IgD-negative memory B cell (primary cell): ENCODE measurements at regions not wholly inside any gene's neighbourhood (a gene's known extent, or its start where the extent isn't known, plus 50 kb on each side); places are given as distances from the start of the nearest gene placed in this dataset.
"Not testable (repeated sequence)": the region's sequence is repeated elsewhere in the genome, so short reads cannot be mapped to it uniquely, and the experiment has no call there.

Experiments used
- H3K27ac Mint-ChIP-seq, 3 donors: one replicate each; pipeline ENCODE4 v1.8.0; 2020 to 2022; ENCODE audit warnings: mild to moderate bottlenecking in 3 of 3, mixed read lengths in 3 of 3, moderate library complexity in 1 of 3
- H3K27me3 Mint-ChIP-seq: one replicate; pipeline ENCODE4 v1.8.0; 2021; ENCODE audit warnings: mixed read lengths
- H3K36me3 Mint-ChIP-seq: one replicate; pipeline ENCODE4 v1.8.0; 2020; ENCODE audit warnings: mild to moderate bottlenecking, mixed read lengths
- H3K4me1 Mint-ChIP-seq, 3 donors: one replicate each; pipeline ENCODE4 v1.8.0; 2020 to 2022; ENCODE audit warnings: mixed read lengths in 3 of 3, mild to moderate bottlenecking in 1 of 3
- H3K4me3 Mint-ChIP-seq, 4 donors: one replicate each; pipeline ENCODE4 v1.8.0; 2020 to 2022; ENCODE audit warnings: mild to moderate bottlenecking in 4 of 4, mixed read lengths in 4 of 4, moderate library complexity in 3 of 4
- H3K9me3 Mint-ChIP-seq, 3 donors: one replicate each; pipeline ENCODE4 v1.8.0; 2020 to 2021; ENCODE audit warnings: mixed read lengths in 3 of 3, mild to moderate bottlenecking in 1 of 3

- Mint-ChIP-seq H3K27me3 (no peaks in the 10 kb centered on the region), H3K4me3 (no peak overlapping the region), H3K4me1 (no peaks in the 10 kb centered on the region), H3K36me3 (no peaks in the 10 kb centered on the region), H3K27ac (no peak overlapping the region), H3K9me3 (peaks cover 0 to 15% (median 10%) of the 10 kb centered on the region in 3 donors)
Observed at GRCh38 chr17:52465407-52465806, 306.9 kb upstream of the CA10 start.

DNA sequence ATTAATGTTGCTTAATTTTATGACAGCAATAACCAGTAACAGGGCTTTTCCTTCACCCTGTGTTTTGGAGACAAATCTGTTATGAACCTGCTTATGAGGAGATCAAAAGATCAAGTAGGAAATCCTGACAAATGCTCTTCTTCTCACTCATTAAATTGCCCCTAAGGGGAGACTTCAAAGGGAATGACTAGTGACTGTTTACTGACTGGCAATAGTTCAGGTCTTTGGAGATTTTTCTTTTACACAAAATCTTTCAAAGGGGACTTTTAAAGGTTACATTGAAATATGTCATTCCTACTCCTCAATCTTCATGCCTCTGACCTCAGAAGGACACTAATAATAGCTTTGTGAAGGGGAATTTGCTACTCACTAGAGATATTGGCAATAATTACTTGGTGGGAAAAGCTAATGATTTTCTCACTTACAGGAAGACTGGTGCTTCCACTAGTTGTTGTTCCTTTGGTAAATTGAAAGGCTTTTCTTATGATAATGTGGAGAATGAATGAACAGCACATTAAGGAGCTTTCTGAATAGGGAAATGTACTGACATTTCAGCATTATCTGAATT, 292.9 kb upstream of the CA10 start:
- Mint-ChIP-seq H3K36me3 (no peaks in the 10 kb centered on the region), H3K27me3 (no peaks in the 10 kb centered on the region), H3K27ac (no peak overlapping the region), H3K9me3 (peaks cover 0 to 10% (median 3%) of the 10 kb centered on the region in 3 donors), H3K4me1 (no peaks in the 10 kb centered on the region), H3K4me3 (no peak overlapping the region)

GRCh38 chr17:52442350-52442749, 283.8 kb upstream of the CA10 start:
- Mint-ChIP-seq H3K4me3 (no peak overlapping the region), H3K9me3 (peaks cover 8 to 24% (median 8%) of the 10 kb centered on the region in 3 donors), H3K36me3 (no peaks in the 10 kb centered on the region), H3K27ac (no peak overlapping the region), H3K27me3 (no peaks in the 10 kb centered on the region), H3K4me1 (no peaks in the 10 kb centered on the region)

- Mint-ChIP-seq H3K9me3 (peaks cover 7 to 10% (median 8%) of the 10 kb centered on the region in 3 donors), H3K4me3 (peak overlapping the region in 1 of 4 donors; percentile 75), H3K4me1 (no peaks in the 10 kb centered on the region), H3K27ac (no peak overlapping the region), H3K27me3 (no peaks in the 10 kb centered on the region), H3K36me3 (no peaks in the 10 kb centered on the region)
Observed at GRCh38 chr17:52420555-52421078, 262.1 kb upstream of the CA10 start.

DNA sequence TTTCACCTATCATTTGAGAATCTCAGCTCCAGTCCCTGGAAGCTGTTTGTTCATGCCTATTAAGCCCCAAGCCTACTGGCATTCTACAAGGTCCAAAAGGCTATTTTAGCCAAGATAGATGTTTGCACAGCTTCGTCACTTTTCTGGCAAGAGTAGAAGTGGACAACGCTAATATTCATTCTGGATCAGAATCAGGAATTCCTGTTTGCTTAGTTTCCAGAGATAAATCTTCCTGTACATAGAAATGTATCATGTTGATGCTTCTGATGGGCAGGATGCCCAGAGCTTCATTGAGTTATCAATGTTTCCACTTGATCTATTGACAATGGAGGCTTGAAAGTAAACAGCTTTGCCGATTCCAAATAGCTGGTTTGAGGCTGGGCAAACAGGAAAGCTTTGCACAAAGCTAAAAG, 260.7 kb upstream of the CA10 start:
- Mint-ChIP-seq H3K27me3 (no peaks in the 10 kb centered on the region), H3K9me3 (peaks cover 5 to 10% (median 8%) of the 10 kb centered on the region in 3 donors), H3K36me3 (no peaks in the 10 kb centered on the region), H3K27ac (no peak overlapping the region), H3K4me3 (no peak overlapping the region), H3K4me1 (no peaks in the 10 kb centered on the region)

DNA sequence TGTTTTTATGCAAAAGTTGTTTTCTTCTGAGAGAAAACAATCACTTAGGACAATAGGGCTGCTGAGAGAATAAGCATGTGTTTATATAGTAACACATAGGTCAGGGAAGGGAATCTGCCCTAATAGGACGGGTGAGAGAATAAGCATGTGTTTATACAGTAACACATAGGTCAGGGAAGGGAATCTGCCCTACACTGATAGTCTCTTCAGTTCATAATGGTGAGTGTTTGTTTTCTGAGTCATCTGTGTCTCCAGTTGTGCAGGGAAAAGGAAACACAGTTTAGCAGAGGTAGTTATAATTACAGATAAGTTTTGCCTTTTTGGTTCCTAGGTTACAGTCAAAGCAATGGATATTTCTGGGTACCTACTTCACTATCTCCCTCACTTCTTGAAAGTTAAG, 252.3 kb upstream of the CA10 start:
- peaks cover 5 to 7% (median 5%) of the 10 kb centered on the region in 3 donors for H3K9me3 Mint-ChIP-seq
- no peak overlapping the region for H3K27ac Mint-ChIP-seq
- H3K4me1 Mint-ChIP-seq = no peaks in the 10 kb centered on the region
- no peaks in the 10 kb centered on the region for H3K36me3 Mint-ChIP-seq
- H3K27me3 Mint-ChIP-seq = no peaks in the 10 kb centered on the region
- H3K4me3 Mint-ChIP-seq = no peak overlapping the region

- H3K36me3 Mint-ChIP-seq, H3K27ac Mint-ChIP-seq, H3K4me3 Mint-ChIP-seq, H3K4me1 Mint-ChIP-seq, H3K9me3 Mint-ChIP-seq, H3K27me3 Mint-ChIP-seq: not testable (repeated sequence)
Observed at GRCh38 chr17:52409222-52409621, 250.7 kb upstream of the CA10 start.

DNA sequence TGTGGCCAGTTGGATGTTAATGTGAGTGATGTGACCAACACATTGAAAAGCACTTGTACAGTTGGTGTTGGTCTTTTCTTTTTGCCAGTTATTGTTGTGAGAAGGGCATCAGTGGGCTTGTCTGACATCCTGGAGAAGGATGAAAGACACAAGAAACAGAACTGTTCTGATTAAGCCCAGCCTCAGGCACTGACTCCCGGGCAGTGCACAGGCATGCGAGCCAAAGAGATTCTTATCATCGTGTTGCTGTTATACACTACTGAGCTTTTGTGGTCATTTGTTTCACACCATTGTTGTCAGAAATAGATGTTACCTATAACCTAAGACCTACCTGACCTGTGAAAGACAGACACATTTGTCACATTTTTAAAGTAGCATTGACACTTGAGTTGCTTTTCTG, 236.8 kb upstream of the CA10 start:
- H3K27ac Mint-ChIP-seq = no peak overlapping the region
- no peaks in the 10 kb centered on the region for H3K36me3 Mint-ChIP-seq
- no peaks in the 10 kb centered on the region for H3K4me1 Mint-ChIP-seq
- peaks cover 0 to 9% (median 8%) of the 10 kb centered on the region in 3 donors for H3K9me3 Mint-ChIP-seq
- H3K4me3 Mint-ChIP-seq = no peak overlapping the region
- H3K27me3 Mint-ChIP-seq = no peaks in the 10 kb centered on the region

GRCh38 chr17:52390422-52390821, 231.9 kb upstream of the CA10 start:
- no peaks in the 10 kb centered on the region for H3K27me3 Mint-ChIP-seq
- no peaks in the 10 kb centered on the region for H3K36me3 Mint-ChIP-seq
- H3K27ac Mint-ChIP-seq = no peak overlapping the region
- peaks cover 7 to 17% (median 11%) of the 10 kb centered on the region in 3 donors for H3K9me3 Mint-ChIP-seq
- no peaks in the 10 kb centered on the region for H3K4me1 Mint-ChIP-seq
- H3K4me3 Mint-ChIP-seq = no peak overlapping the region

DNA sequence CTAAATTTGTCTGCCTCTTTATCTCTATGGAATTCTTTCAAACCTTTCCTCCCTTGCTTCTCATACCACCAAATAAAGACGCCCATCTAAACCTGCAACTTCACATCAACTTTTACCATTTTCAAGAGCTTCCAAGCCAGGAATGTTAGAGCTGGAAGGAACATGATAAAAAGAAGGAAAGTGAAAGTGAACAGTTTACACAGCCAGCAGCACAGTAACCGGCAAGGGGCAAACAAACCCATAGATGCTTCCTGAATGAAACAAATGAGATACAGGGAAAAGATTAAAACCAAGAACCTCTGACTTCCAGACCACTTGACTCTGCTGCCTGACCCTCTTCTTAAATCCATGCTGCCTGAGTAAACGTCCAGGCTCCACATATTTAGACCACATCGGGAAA, 231.1 kb upstream of the CA10 start:
- Mint-ChIP-seq H3K4me1 (no peaks in the 10 kb centered on the region), H3K9me3 (peaks cover 8 to 17% (median 10%) of the 10 kb centered on the region in 3 donors), H3K27ac (no peak overlapping the region), H3K36me3 (no peaks in the 10 kb centered on the region), H3K27me3 (no peaks in the 10 kb centered on the region), H3K4me3 (no peak overlapping the region)

GRCh38 chr17:52388941-52389340, 230.4 kb upstream of the CA10 start:
- Mint-ChIP-seq H3K4me3 (no peak overlapping the region), H3K36me3 (no peaks in the 10 kb centered on the region), H3K27ac (no peak overlapping the region), H3K9me3 (peaks cover 5 to 17% (median 10%) of the 10 kb centered on the region in 3 donors), H3K4me1 (no peaks in the 10 kb centered on the region), H3K27me3 (no peaks in the 10 kb centered on the region)

- Mint-ChIP-seq H3K36me3 (no peaks in the 10 kb centered on the region), H3K9me3 (peaks cover 2 to 21% (median 12%) of the 10 kb centered on the region in 3 donors), H3K4me3 (no peak overlapping the region), H3K27ac (no peak overlapping the region), H3K27me3 (no peaks in the 10 kb centered on the region), H3K4me1 (no peaks in the 10 kb centered on the region)
Observed at GRCh38 chr17:52384695-52385094, 226.2 kb upstream of the CA10 start.

DNA sequence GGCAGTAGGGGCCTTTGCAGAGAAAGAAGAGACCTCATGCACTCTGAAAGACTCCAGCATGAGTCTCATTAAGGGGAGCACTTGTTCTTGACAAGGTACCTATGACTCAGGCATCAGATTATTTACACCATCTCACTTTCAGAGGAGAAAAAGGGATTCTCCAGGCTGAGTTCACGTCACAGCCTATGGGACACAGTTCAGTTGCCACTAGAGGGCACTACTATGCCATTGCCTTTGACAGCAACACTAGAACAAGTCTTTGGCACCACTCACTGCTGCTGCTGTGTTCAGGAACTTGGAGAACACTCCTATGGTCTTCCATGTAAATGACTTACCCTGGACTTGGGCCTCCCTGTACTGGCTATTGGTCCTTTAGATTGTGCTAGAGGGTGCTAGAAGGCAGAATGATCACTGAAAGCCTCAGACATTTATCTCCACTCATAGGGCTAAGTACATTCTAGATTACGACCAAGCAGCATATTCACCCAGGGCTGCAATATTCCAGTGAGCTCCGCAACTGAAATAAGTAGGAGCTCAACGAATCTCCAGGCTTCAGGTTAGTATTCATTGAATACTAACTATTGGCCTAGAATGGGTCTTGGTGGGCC, 225.1 kb upstream of the CA10 start:
- Mint-ChIP-seq H3K9me3 (peaks cover 2 to 10% (median 7%) of the 10 kb centered on the region in 3 donors), H3K4me1 (no peaks in the 10 kb centered on the region), H3K27ac (no peak overlapping the region), H3K36me3 (no peaks in the 10 kb centered on the region), H3K4me3 (no peak overlapping the region), H3K27me3 (no peaks in the 10 kb centered on the region)

GRCh38 chr17:52378860-52379259, 220.3 kb upstream of the CA10 start:
- H3K27me3 Mint-ChIP-seq = no peaks in the 10 kb centered on the region

GRCh38 chr17:52376137-52376536, 217.6 kb upstream of the CA10 start:
- no peaks in the 10 kb centered on the region for H3K27me3 Mint-ChIP-seq
- peak overlapping the region in 1 of 4 donors; percentile 28 for H3K4me3 Mint-ChIP-seq
- no peak overlapping the region for H3K27ac Mint-ChIP-seq
- H3K9me3 Mint-ChIP-seq = peaks cover 1 to 3% (median 3%) of the 10 kb centered on the region in 3 donors
- H3K36me3 Mint-ChIP-seq = no peaks in the 10 kb centered on the region
- no peaks in the 10 kb centered on the region for H3K4me1 Mint-ChIP-seq

More at GRCh38 chr17:52378860-52379259, 220.3 kb upstream of the CA10 start:
- Mint-ChIP-seq H3K9me3 (peaks cover 3 to 8% (median 3%) of the 10 kb centered on the region in 3 donors), H3K4me3 (no peak overlapping the region), H3K27ac (no peak overlapping the region), H3K4me1 (no peaks in the 10 kb centered on the region), H3K36me3 (no peaks in the 10 kb centered on the region)

GRCh38 chr17:52368886-52369285, 210.4 kb upstream of the CA10 start:
- H3K27ac Mint-ChIP-seq = no peak overlapping the region
- no peaks in the 10 kb centered on the region for H3K36me3 Mint-ChIP-seq
- H3K4me3 Mint-ChIP-seq = peak overlapping the region in 1 of 4 donors; percentile 6
- H3K9me3 Mint-ChIP-seq = peaks cover 0 to 5% (median 0%) of the 10 kb centered on the region in 3 donors
- H3K4me1 Mint-ChIP-seq = no peaks in the 10 kb centered on the region
- no peaks in the 10 kb centered on the region for H3K27me3 Mint-ChIP-seq
